OCI-LY3 (cell line): ENCODE measurements at regions not wholly inside any gene's neighbourhood (a gene's known extent, or its start where the extent isn't known, plus 50 kb on each side); places are given as distances from the start of the nearest gene placed in this dataset.

Experiments
- H2AFZ ChIP-seq: fragments of 200-600, 300-600 bp; shearing (Covaris generic); 2 replicates; pipeline ENCODE4 v1.6.0; 2014; ENCODE audit warnings: antibody characterized with exemption, low read depth, low read length
- H3K27ac ChIP-seq: fragments of 200-600, 300-600 bp; sonication (generic); 2 replicates; pipeline ENCODE4 v1.5.1; 2014; ENCODE audit warnings: mild to moderate bottlenecking, low read length, moderate library complexity, mixed read lengths
- H3K27me3 ChIP-seq: fragments of 200-600, 300-600 bp; sonication (generic); 2 replicates; pipeline ENCODE4 v1.6.1; 2014; ENCODE audit warnings: low read depth, low read length, mixed read lengths
- H3K36me3 ChIP-seq: fragments of 200-600, 300-600 bp; sonication (generic); replicated peaks from 2 replicates; pipeline ENCODE3; 2014; ENCODE audit warnings: low read depth, low read length, mixed read lengths
- H3K4me1 ChIP-seq: fragments of 300-600, 200-600 bp; sonication (generic); 2 replicates; pipeline ENCODE4 v1.6.1; 2014; ENCODE audit warnings: low read length, mixed read lengths
- H3K4me2 ChIP-seq: fragments of 200-600, 300-600 bp; sonication (generic); 2 replicates; pipeline ENCODE4 v1.6.1; 2014; ENCODE audit warnings: low read length, mixed read lengths
- H3K4me3 ChIP-seq: fragments of 300-600, 200-600 bp; sonication (generic); 2 replicates; pipeline ENCODE4 v1.5.1; 2014; ENCODE audit warnings: antibody characterized with exemption, mild to moderate bottlenecking, low read length, moderate library complexity
- H3K79me2 ChIP-seq: fragments of 300-600, 200-600 bp; shearing (Covaris generic); 2 replicates; pipeline ENCODE4 v1.6.1; 2014; ENCODE audit warnings: mild to moderate bottlenecking, low read length, mixed read lengths
- H3K9ac ChIP-seq: fragments of 300-600, 200-600 bp; shearing (Covaris generic); 2 replicates; pipeline ENCODE4 v1.6.0; 2014; ENCODE audit warnings: mild to moderate bottlenecking, low read length, moderate library complexity
- H3K9me3 ChIP-seq: fragments of 200-600, 300-600 bp; shearing (Covaris generic); 2 replicates; pipeline ENCODE4 v1.6.1; 2014; ENCODE audit warnings: low read length, mixed read lengths; ENCODE audit not compliant: insufficient read depth
- H4K20me1 ChIP-seq: fragments of 200-600, 300-600 bp; sonication (generic); 2 replicates; pipeline ENCODE4 v1.6.1; 2016; ENCODE audit warnings: low read length, mixed read lengths; ENCODE audit not compliant: insufficient read depth
- CTCF ChIP-seq: fragments of 200-600, 300-600 bp; sonication (generic); IDR thresholded peaks from 2 replicates; pipeline ENCODE4 v1.5.1; 2014; ENCODE audit warnings: antibody characterized with exemption, low read length, low read depth
- EZH2phosphoT487 ChIP-seq: fragments of 200-600 bp; shearing (Covaris generic); IDR thresholded peaks from 2 replicates; pipeline ENCODE4 v1.6.1; 2018; ENCODE audit warnings: antibody characterized with exemption, mixed run types, low read depth

- no peaks in the 10 kb centered on the region for H3K36me3 ChIP-seq
- H3K4me3 ChIP-seq = no peak overlapping the region
- no peaks in the 10 kb centered on the region for H3K79me2 ChIP-seq
- no peak overlapping the region for H2AFZ ChIP-seq
- no peak overlapping the region for H3K27ac ChIP-seq
- no peak overlapping the region for H3K9ac ChIP-seq
- no peaks in the 10 kb centered on the region for H3K9me3 ChIP-seq
- peaks cover 26% of the 10 kb centered on the region for H3K4me1 ChIP-seq
- no peaks in the 10 kb centered on the region for H3K27me3 ChIP-seq
- no peaks in the 10 kb centered on the region for H4K20me1 ChIP-seq
- no peak for TF ChIP-seq CTCF
- TF ChIP-seq EZH2phosphoT487 = no peak
- H3K4me2 ChIP-seq = no peak overlapping the region
Observed at GRCh38 chr2:53448591-53448990, 319.0 kb upstream of the CHAC2 start.

- no peaks in the 10 kb centered on the region for H3K9me3 ChIP-seq
- no peaks in the 10 kb centered on the region for H3K27me3 ChIP-seq
- H3K9ac ChIP-seq = no peak overlapping the region
- H3K27ac ChIP-seq = no peak overlapping the region
- no peak overlapping the region for H3K4me3 ChIP-seq
- no peak overlapping the region for H3K4me2 ChIP-seq
- no peaks in the 10 kb centered on the region for H4K20me1 ChIP-seq
- no peaks in the 10 kb centered on the region for H3K36me3 ChIP-seq
- TF ChIP-seq EZH2phosphoT487 (no peak), CTCF (no peak)
- H3K4me1 ChIP-seq = peaks cover 26% of the 10 kb centered on the region
- no peak overlapping the region for H2AFZ ChIP-seq
- H3K79me2 ChIP-seq = no peaks in the 10 kb centered on the region
Observed at GRCh38 chr2:53448086-53448485, 319.5 kb upstream of the CHAC2 start.

GRCh38 chr2:53445383-53446070 lies 322.1 kb upstream of the CHAC2 start:
- H3K4me3 ChIP-seq = no peak overlapping the region
- H4K20me1 ChIP-seq = no peaks in the 10 kb centered on the region
- no peaks in the 10 kb centered on the region for H3K36me3 ChIP-seq
- H3K9ac ChIP-seq = no peak overlapping the region
- H3K4me1 ChIP-seq = peaks cover 17% of the 10 kb centered on the region
- no peak overlapping the region for H3K27ac ChIP-seq
- no peak overlapping the region for H2AFZ ChIP-seq
- TF ChIP-seq EZH2phosphoT487 (no peak), CTCF (no peak)
- no peaks in the 10 kb centered on the region for H3K27me3 ChIP-seq
- H3K79me2 ChIP-seq = no peaks in the 10 kb centered on the region
- H3K4me2 ChIP-seq = peak overlapping the region; percentile 40
- H3K9me3 ChIP-seq = no peaks in the 10 kb centered on the region

- no peaks in the 10 kb centered on the region for H3K9me3 ChIP-seq
- H3K4me1 ChIP-seq = peaks cover 8% of the 10 kb centered on the region
- H2AFZ ChIP-seq = no peak overlapping the region
- no peaks in the 10 kb centered on the region for H3K36me3 ChIP-seq
- no peaks in the 10 kb centered on the region for H4K20me1 ChIP-seq
- no peak overlapping the region for H3K9ac ChIP-seq
- no peak overlapping the region for H3K4me2 ChIP-seq
- H3K27me3 ChIP-seq = no peaks in the 10 kb centered on the region
- no peak overlapping the region for H3K4me3 ChIP-seq
- H3K79me2 ChIP-seq = no peaks in the 10 kb centered on the region
- no peak overlapping the region for H3K27ac ChIP-seq
- TF ChIP-seq CTCF (peak; percentile 51), EZH2phosphoT487 (no peak)
Observed at GRCh38 chr2:53442783-53443182, 324.8 kb upstream of the CHAC2 start.
